Loucy (cell line): ENCODE measurements at regions not wholly inside any gene's neighbourhood (a gene's known extent, or its start where the extent isn't known, plus 50 kb on each side); places are given as distances from the start of the nearest gene placed in this dataset.

Source experiments
- H2AFZ ChIP-seq: fragments of 200-600 bp; sonication (generic); 2 replicates; pipeline ENCODE4 v1.6.0; 2016; ENCODE audit warnings: antibody characterized with exemption, mild to moderate bottlenecking, low read length, moderate library complexity
- H3F3A ChIP-seq: fragments of 200-600 bp; 2 replicates; pipeline ENCODE4 v1.6.0; 2016; ENCODE audit warnings: antibody characterized with exemption, low read depth, mild to moderate bottlenecking
- H3K27me3 ChIP-seq: fragments of 200-600 bp; sonication (generic); 2 replicates; pipeline ENCODE4 v1.6.1; 2014; ENCODE audit warnings: low read length, mild to moderate bottlenecking; ENCODE audit not compliant: insufficient read depth, poor library complexity, severe bottlenecking
- H3K36me3 ChIP-seq: fragments of 200-600 bp; sonication (generic); 2 replicates; pipeline ENCODE4 v1.6.1; 2016; ENCODE audit warnings: low read length; ENCODE audit not compliant: insufficient read depth
- H3K4me1 ChIP-seq: fragments of 200-600 bp; sonication (generic); 2 replicates; pipeline ENCODE4 v1.5.1; 2014; ENCODE audit warnings: low read length, mild to moderate bottlenecking; ENCODE audit not compliant: insufficient read depth, poor library complexity, severe bottlenecking
- H3K4me2 ChIP-seq: fragments of 200-600 bp; sonication (generic); 2 replicates; pipeline ENCODE4 v1.6.0; 2014; ENCODE audit warnings: antibody characterized with exemption, low read length, low read depth, mild to moderate bottlenecking; ENCODE audit not compliant: poor library complexity, severe bottlenecking
- H3K4me3 ChIP-seq: fragments of 200-600 bp; sonication (generic); 2 replicates; pipeline ENCODE4 v1.5.1; 2014; ENCODE audit warnings: low read length, mild to moderate bottlenecking, mixed read lengths; ENCODE audit not compliant: poor library complexity, severe bottlenecking
- H3K79me2 ChIP-seq: fragments of 200-600 bp; sonication (generic); 2 replicates; pipeline ENCODE4 v1.6.1; 2014; ENCODE audit warnings: low read length; ENCODE audit not compliant: insufficient read depth
- H3K9ac ChIP-seq: fragments of 200-600 bp; sonication (generic); 2 replicates; pipeline ENCODE4 v1.6.0; 2014; ENCODE audit warnings: mild to moderate bottlenecking, low read depth, low read length, moderate library complexity; ENCODE audit not compliant: poor library complexity, severe bottlenecking
- H3K9me2 ChIP-seq: fragments of 200-600 bp; sonication (generic); replicated peaks from 2 replicates; pipeline ENCODE4 v1.6.1; 2016; ENCODE audit warnings: low read depth, low read length, mixed read lengths
- H3K9me3 ChIP-seq: fragments of 200-600 bp; sonication (generic); 2 replicates; pipeline ENCODE4 v1.6.1; 2014; ENCODE audit warnings: mild to moderate bottlenecking, antibody characterized with exemption, low read length, low read depth; ENCODE audit not compliant: insufficient read depth
- H4K20me1 ChIP-seq: fragments of 200-600 bp; sonication (generic); 2 replicates; pipeline ENCODE4 v1.6.0; 2014; ENCODE audit warnings: antibody characterized with exemption, low read length, mild to moderate bottlenecking; ENCODE audit not compliant: insufficient read depth, poor library complexity, severe bottlenecking
- CTCF ChIP-seq: fragments of 200-600 bp; sonication (generic); conservative IDR thresholded peaks from 2 replicates; pipeline ENCODE4 v1.5.1; 2014; ENCODE audit warnings: mild to moderate bottlenecking, antibody characterized with exemption, low read length
- EZH2phosphoT487 ChIP-seq: fragments of 200-600 bp; IDR thresholded peaks from 2 replicates; pipeline ENCODE4 v1.6.1; 2018; ENCODE audit warnings: antibody characterized with exemption, mild to moderate bottlenecking, moderate library complexity, borderline replicate concordance

DNA sequence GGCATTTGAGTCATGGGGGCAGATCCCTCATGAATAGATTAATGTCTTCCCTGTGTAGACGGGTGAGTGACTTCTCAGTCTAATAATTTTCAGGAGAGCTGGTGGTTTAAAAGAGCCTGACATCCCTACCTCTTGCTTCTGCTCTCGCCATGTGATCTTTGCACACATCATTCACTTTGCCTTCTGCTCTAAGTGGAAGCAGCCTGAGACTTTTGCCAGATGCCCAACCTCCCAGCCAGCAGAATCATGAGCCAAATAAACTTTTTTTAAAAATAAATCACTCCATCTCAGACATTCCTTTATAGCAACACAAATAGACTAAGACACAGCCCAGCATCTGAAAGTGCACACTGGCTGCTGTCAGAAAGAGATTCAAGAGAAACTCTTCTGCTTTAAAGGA is 155.2 kb downstream of the ZNF365 start:
- Histone ChIP-seq H3F3A (peaks cover 4% of the 10 kb centered on the region; the same call in 1 of the 2 replicates), H4K20me1 (no peaks in the 10 kb centered on the region), H3K9me3 (peaks cover 2% of the 10 kb centered on the region; the same call in 1 of the 2 replicates), H3K36me3 (no peaks in the 10 kb centered on the region), H3K27me3 (no peaks in the 10 kb centered on the region), H3K9ac (no peak overlapping the region), H3K4me2 (peak overlapping the region; percentile 77), H3K9me2 (no peaks in the 10 kb centered on the region), H2AFZ (no peak overlapping the region), H3K4me1 (peaks cover 30% of the 10 kb centered on the region), H3K79me2 (no peaks in the 10 kb centered on the region), H3K4me3 (no peak overlapping the region)
- no peak for TF ChIP-seq EZH2phosphoT487
- TF ChIP-seq CTCF, result no peak

- Histone ChIP-seq H3K4me1 (peaks cover 6% of the 10 kb centered on the region), H3K4me3 (no peak overlapping the region), H3K36me3 (no peaks in the 10 kb centered on the region), H3K9me2 (no peaks in the 10 kb centered on the region), H4K20me1 (no peaks in the 10 kb centered on the region), H3K27me3 (no peaks in the 10 kb centered on the region), H3K79me2 (no peaks in the 10 kb centered on the region), H3K4me2 (no peak overlapping the region), H3F3A (no peaks in the 10 kb centered on the region), H2AFZ (no peak overlapping the region), H3K9me3 (no peaks in the 10 kb centered on the region), H3K9ac (no peak overlapping the region)
- TF ChIP-seq EZH2phosphoT487, result no peak
- no peak for TF ChIP-seq CTCF
Observed at GRCh38 chr10:62534031-62534430, 159.9 kb downstream of the ZNF365 start.

DNA sequence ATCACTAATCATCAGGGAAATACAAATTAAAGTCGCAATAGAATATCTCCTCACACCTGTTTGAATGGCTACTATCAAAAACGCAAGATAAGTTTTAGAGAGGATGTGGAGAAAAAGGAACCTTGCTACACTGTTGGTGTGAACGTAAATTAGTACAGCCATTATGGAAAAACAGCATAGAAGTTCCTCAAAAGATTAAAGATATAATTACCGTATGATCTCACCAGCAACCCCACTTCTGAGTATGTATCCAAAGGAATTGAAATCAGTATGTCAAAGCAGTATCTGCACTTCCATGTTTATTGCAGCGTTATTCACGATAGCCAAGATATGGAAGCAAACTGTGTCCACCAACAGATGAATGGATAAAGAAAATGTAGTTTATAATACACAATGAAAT is 164.4 kb downstream of the ZNF365 start:
- Histone ChIP-seq H3F3A (no peaks in the 10 kb centered on the region), H3K9me3 (no peaks in the 10 kb centered on the region), H3K79me2 (no peaks in the 10 kb centered on the region), H3K27me3 (no peaks in the 10 kb centered on the region), H3K4me2 (no peak overlapping the region), H2AFZ (no peak overlapping the region), H3K9ac (no peak overlapping the region), H3K4me3 (no peak overlapping the region), H3K9me2 (no peaks in the 10 kb centered on the region), H4K20me1 (no peaks in the 10 kb centered on the region), H3K36me3 (no peaks in the 10 kb centered on the region), H3K4me1 (no peaks in the 10 kb centered on the region)
- no peak for TF ChIP-seq CTCF
- TF ChIP-seq EZH2phosphoT487, result no peak
